H1 (cell line): ENCODE measurements at regions not wholly inside any gene's neighbourhood (a gene's known extent, or its start where the extent isn't known, plus 50 kb on each side); places are given as distances from the start of the nearest gene placed in this dataset.

Experiments
- CTCF ChIA-PET: fragments of 300-600 bp; sonication (Branson Sonifier 250); formaldehyde crosslinking; loops from one replicate; lab custom pipeline; 2021; ENCODE audit not compliant: partially characterized antibody; lab: Charles Lee
- POLR2A ChIA-PET: fragments of 300-600 bp; sonication (Branson Sonifier 250); formaldehyde crosslinking; loops from one replicate; lab custom pipeline; 2021; ENCODE audit warnings: inconsistent platforms; ENCODE audit not compliant: partially characterized antibody; lab: Charles Lee
- DNase-seq, 2 experiments: peaks; one replicate each; pipeline versions ENCODE4 v3.0.0 to v3.0.0-alpha.2; 2010 to 2022; ENCODE audit warnings: low spot score in 2 of 2, low read depth in 1 of 2, mixed read lengths in 1 of 2
- FAIRE-seq: peaks from 2 replicates; lab custom pipeline; 2011; peaks lifted over from hg19 to GRCh38; lab: Jason Lieb, UNC
- H2AFZ ChIP-seq: 2 replicates; pipeline ENCODE4 v1.8.1; 2012; ENCODE audit warnings: low read length, inconsistent platforms
- H2AK5ac ChIP-seq: 2 replicates; pipeline ENCODE4 v1.6.1; 2013; ENCODE audit warnings: low read depth, low read length
- H2BK120ac ChIP-seq: replicated peaks from 2 replicates; pipeline ENCODE3; 2013; ENCODE audit warnings: low read depth, low read length, inconsistent platforms
- H2BK12ac ChIP-seq: 2 replicates; pipeline ENCODE4 v1.6.1; 2013; ENCODE audit warnings: low read depth, low read length
- H2BK15ac ChIP-seq: 2 replicates; pipeline ENCODE4 v1.6.1; 2013; ENCODE audit warnings: low read length
- H2BK20ac ChIP-seq: 2 replicates; pipeline ENCODE4 v1.6.1; 2013; ENCODE audit warnings: low read length
- H2BK5ac ChIP-seq: 2 replicates; pipeline ENCODE4 v1.6.1; 2013; ENCODE audit warnings: low read depth, low read length
- H3K14ac ChIP-seq: 2 replicates; pipeline ENCODE4 v1.6.1; 2013; ENCODE audit warnings: inconsistent platforms; ENCODE audit not compliant: insufficient read length
- H3K18ac ChIP-seq: 2 replicates; pipeline ENCODE4 v1.6.1; 2013; ENCODE audit warnings: low read length; ENCODE audit errors: extremely low read depth
- H3K23ac ChIP-seq: 2 replicates; pipeline ENCODE4 v1.6.1; 2013; ENCODE audit warnings: inconsistent platforms; ENCODE audit not compliant: insufficient read length
- H3K23me2 ChIP-seq: 2 replicates; pipeline ENCODE4 v1.6.1; 2013; ENCODE audit warnings: low read depth, low read length
- H3K27ac ChIP-seq: 2 replicates; pipeline ENCODE4 v1.6.1; 2011; ENCODE audit warnings: low read depth, low read length, inconsistent platforms
- H3K27me3 ChIP-seq, 4 experiments: replicated peaks in 1 of 4; 1 replicate in 1 of 4; 2 replicates in 3 of 4; pipeline versions ENCODE4 v1.6.1 to v1.8.1; 2011 to 2013; ENCODE audit warnings: low read length in 3 of 4, mild to moderate bottlenecking in 3 of 4, inconsistent platforms in 2 of 4, mixed read lengths in 2 of 4, moderate library complexity in 1 of 4; ENCODE audit not compliant: control insufficient read depth in 3 of 4, insufficient read depth in 3 of 4; ENCODE audit errors: extremely low read depth in 1 of 4
- H3K36me3 ChIP-seq, 4 experiments: 2 replicates each; pipeline versions ENCODE4 v1.6.1 to v1.8.1; 2011 to 2013; ENCODE audit warnings: mild to moderate bottlenecking in 4 of 4, low read length in 3 of 4, moderate library complexity in 2 of 4, control low read depth in 1 of 4, inconsistent platforms in 1 of 4; ENCODE audit not compliant: insufficient read depth in 4 of 4, control insufficient read depth in 2 of 4
- H3K4ac ChIP-seq: replicated peaks from 2 replicates; pipeline ENCODE3; 2013; ENCODE audit warnings: low read length, low read depth, mixed read lengths, inconsistent platforms; ENCODE audit not compliant: insufficient read length
- H3K4me1 ChIP-seq, 4 experiments: replicated peaks in 1 of 4; 1 replicate in 1 of 4; 2 replicates in 3 of 4; pipeline versions ENCODE4 v1.6.1 to v1.8.1; 2011 to 2013; ENCODE audit warnings: low read length in 3 of 4, inconsistent platforms in 2 of 4, mixed read lengths in 1 of 4; ENCODE audit not compliant: insufficient read depth in 4 of 4, control insufficient read depth in 3 of 4
- H3K4me2 ChIP-seq, 2 experiments: 2 replicates each; pipeline versions ENCODE4 v1.6.1 to v1.8.1; 2011 to 2013; ENCODE audit warnings: low read depth in 2 of 2, low read length in 2 of 2, control low read depth in 1 of 2, inconsistent platforms in 1 of 2, mild to moderate bottlenecking in 1 of 2; ENCODE audit not compliant: insufficient read depth in 1 of 2
- H3K4me3 ChIP-seq, 4 experiments: fragments of 200-600, 300-600 bp in 1 of 4; sonication (generic), shearing (Covaris generic), sonication (Bioruptor Twin) in 1 of 4; 2 replicates each; pipeline versions ENCODE4 v1.5.1 to v1.8.1; 2011 to 2016; ENCODE audit warnings: low read length in 4 of 4, low read depth in 3 of 4, control low read depth in 2 of 4, inconsistent platforms in 2 of 4, mild to moderate bottlenecking in 2 of 4, mixed read lengths in 1 of 4, moderate library complexity in 1 of 4; ENCODE audit not compliant: insufficient read depth in 2 of 4; ENCODE audit errors: extremely low read depth in 1 of 4
- H3K56ac ChIP-seq: replicated peaks from 2 replicates; pipeline ENCODE3; 2013; ENCODE audit warnings: low read depth, mild to moderate bottlenecking, mixed read lengths, low read length, inconsistent platforms; ENCODE audit not compliant: insufficient read length
- H3K79me1 ChIP-seq: 2 replicates; pipeline ENCODE4 v1.6.1; 2013; ENCODE audit warnings: low read depth, low read length, control low read depth
- H3K79me2 ChIP-seq, 2 experiments: 2 replicates each; pipeline versions ENCODE4 v1.6.1 to v1.8.1; 2012 to 2013; ENCODE audit warnings: low read length in 2 of 2, mild to moderate bottlenecking in 2 of 2, inconsistent platforms in 1 of 2; ENCODE audit not compliant: insufficient read depth in 2 of 2, control insufficient read depth in 1 of 2
- H3K9ac ChIP-seq, 4 experiments: replicated peaks in 1 of 4; 1 replicate in 1 of 4; 2 replicates in 3 of 4; pipeline versions ENCODE4 v1.6.1 to v1.8.1; 2011 to 2013; ENCODE audit warnings: low read depth in 3 of 4, low read length in 3 of 4, control low read depth in 2 of 4, mild to moderate bottlenecking in 2 of 4, moderate library complexity in 2 of 4, inconsistent platforms in 1 of 4; ENCODE audit errors: extremely low read depth in 1 of 4
- H3K9me3 ChIP-seq, 2 experiments: 2 replicates each; pipeline versions ENCODE4 v1.6.1 to v1.8.1; 2012 to 2013; ENCODE audit warnings: mild to moderate bottlenecking in 2 of 2, moderate library complexity in 2 of 2, control low read depth in 1 of 2, inconsistent platforms in 1 of 2, low read depth in 1 of 2, low read length in 1 of 2, mixed read lengths in 1 of 2; ENCODE audit not compliant: insufficient read depth in 2 of 2
- H4K20me1 ChIP-seq, 2 experiments: replicated peaks in 1 of 2; 2 replicates each; pipeline versions ENCODE3 to v1.8.1; 2011 to 2013; ENCODE audit warnings: inconsistent platforms in 2 of 2, low read length in 2 of 2, mild to moderate bottlenecking in 1 of 2; ENCODE audit not compliant: insufficient read depth in 2 of 2, control insufficient read depth in 1 of 2
- H4K5ac ChIP-seq: 2 replicates; pipeline ENCODE4 v1.6.1; 2013; ENCODE audit warnings: low read length, low read depth, mixed read lengths, inconsistent platforms; ENCODE audit not compliant: insufficient read length
- H4K8ac ChIP-seq: 2 replicates; pipeline ENCODE4 v1.8.0; 2013; ENCODE audit warnings: mild to moderate bottlenecking, moderate library complexity, low read length, inconsistent platforms; ENCODE audit not compliant: insufficient read depth; ENCODE audit errors: extremely low read depth
- H4K91ac ChIP-seq: replicated peaks from 2 replicates; pipeline ENCODE3; 2013; ENCODE audit warnings: low read length, mixed read lengths, inconsistent platforms; ENCODE audit not compliant: insufficient read length
- HDAC2 ChIP-seq, 2 experiments: fragments of 300-600 bp in 1 of 2; sonication (generic) in 1 of 2; IDR thresholded peaks; 2 replicates each; pipeline ENCODE4 v1.6.1; 2011 to 2012; ENCODE audit warnings: low read depth in 2 of 2, low read length in 2 of 2, mild to moderate bottlenecking in 2 of 2, moderate library complexity in 2 of 2, borderline replicate concordance in 1 of 2, inconsistent platforms in 1 of 2
- WGBS, 2 experiments: shearing (Covaris generic) in 1 of 2; methylation state at CpG; one replicate each; pipeline versions ENCODE4 v1.1.6 to v1.1.7; 2013 to 2015; ENCODE audit warnings: low lambda C conversion rate in 2 of 2, mixed read lengths in 2 of 2, inconsistent platforms in 1 of 2, low coverage in 1 of 2, missing lambda C conversion rate in 1 of 2; ENCODE audit not compliant: insufficient replicate concordance in 2 of 2, insufficient coverage in 1 of 2, insufficient read length in 1 of 2; ENCODE audit errors: extremely low coverage in 1 of 2, missing lambda C conversion rate in 1 of 2; 5-methylcytosine and 5-hydroxymethylcytosine counted together

DNA sequence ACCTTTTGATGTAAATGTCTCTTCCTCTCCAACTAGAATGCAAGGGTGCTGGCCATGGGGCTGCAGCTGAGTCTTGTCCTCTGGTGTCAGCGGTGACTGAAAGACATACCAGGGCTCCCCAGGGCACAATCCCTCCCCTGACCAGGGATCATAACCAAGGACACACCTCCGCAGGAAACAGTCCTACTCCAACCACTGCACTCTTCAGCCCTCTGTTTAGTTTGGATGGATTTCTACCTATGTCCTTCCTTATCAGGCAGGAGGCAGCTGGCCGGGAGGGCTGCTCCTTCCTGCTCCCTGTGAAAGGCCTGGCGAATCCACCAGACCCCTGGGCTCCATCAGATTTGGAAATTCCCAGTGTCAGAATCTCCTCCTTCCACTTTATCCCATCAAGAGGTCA lies 185.2 kb upstream of the ID2 start:
- Histone ChIP-seq H3K4me2 (no peak overlapping the region), H4K91ac (no peak overlapping the region), H4K8ac (peak overlapping the region; percentile 11; the same call in 1 of the 2 replicates), H3K79me2 (no peaks in the 10 kb centered on the region), H3K27me3 (0 out of 7 replicates have a peak, but pooled peaks cover 0 to 3% (median 0%) of the 10 kb centered on the region in 4 experiments), H3K56ac (no peak overlapping the region), H3K36me3 (no peaks in the 10 kb centered on the region), H3K23ac (no peak overlapping the region), H4K20me1 (no peaks in the 10 kb centered on the region), H3K4ac (no peak overlapping the region), H2BK15ac (no peak overlapping the region), H2BK12ac (no peak overlapping the region), H3K23me2 (no peaks in the 10 kb centered on the region; the same call in 1 of the 2 replicates), H2AK5ac (no peak overlapping the region), H3K18ac (no peak overlapping the region), H3K4me3 (no peak overlapping the region), H2AFZ (no peak overlapping the region), H2BK120ac (no peak overlapping the region), H3K79me1 (no peaks in the 10 kb centered on the region), H3K4me1 (peaks cover 0 to 3% (median 0%) of the 10 kb centered on the region in 4 experiments; a peak in 1 of 7 replicates), H3K14ac (no peak overlapping the region), H3K9ac (no peak overlapping the region), H4K5ac (no peak overlapping the region), H2BK5ac (no peak overlapping the region), H3K9me3 (no peaks in the 10 kb centered on the region), H2BK20ac (no peak overlapping the region), H3K27ac (no peak overlapping the region)
- no peak for DNase-seq
- no peak for FAIRE-seq
- ChIA-PET POLR2A (interaction anchor here (0.5 kb wide), 1 partner anchor 217 kb away, joined by 4 read pairs; no protein-coding TSS in a partner anchor), CTCF (interaction anchor here (0.7 to 1.3 kb wide), 4 partner anchors 12 to 49 kb away, joined by 3 read pairs; no protein-coding TSS in a partner anchor)
- WGBS, 2 experiments = 83% methylated on average over 4 of the region's 4 CpGs; no CpG with 5 or more reads in 1 of the 2 experiments
- TF ChIP-seq HDAC2 (IDR thresholded peaks at IDR 0.05; ENCODE audit: borderline replicate concordance in 1 of 2, low read depth in 2 of 2, low read length in 2 of 2) = no peak
